NCI-H69 (cell line): ENCODE measurements at regions not wholly inside any gene's neighbourhood (a gene's known extent, or its start where the extent isn't known, plus 50 kb on each side); places are given as distances from the start of the nearest gene placed in this dataset.

Experiments
- DNase-seq: peaks from one replicate; lab custom pipeline; 2025; lab: John Stamatoyannopoulos, UW

DNA sequence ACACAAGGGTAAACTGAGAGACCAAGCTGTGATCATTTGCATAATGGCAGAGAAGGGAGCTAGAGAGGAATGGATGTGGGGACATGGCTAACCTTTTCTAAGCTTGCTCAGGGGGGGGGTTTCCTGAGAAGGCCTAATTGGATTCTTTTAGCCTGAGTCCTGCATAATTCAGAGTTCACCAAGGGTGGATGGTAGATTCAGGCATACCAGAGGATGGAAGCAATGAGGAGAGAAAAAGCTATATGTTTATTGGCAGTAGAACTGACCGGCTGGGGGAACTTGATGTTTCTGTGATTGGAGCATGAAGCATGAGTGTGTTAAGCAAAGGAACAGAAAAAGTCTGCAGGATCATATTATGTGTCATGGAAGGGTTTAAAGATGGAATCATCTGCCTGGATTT lies 65.9 kb upstream of the KLF12 start:
- DNase-seq, result no peak

DNA sequence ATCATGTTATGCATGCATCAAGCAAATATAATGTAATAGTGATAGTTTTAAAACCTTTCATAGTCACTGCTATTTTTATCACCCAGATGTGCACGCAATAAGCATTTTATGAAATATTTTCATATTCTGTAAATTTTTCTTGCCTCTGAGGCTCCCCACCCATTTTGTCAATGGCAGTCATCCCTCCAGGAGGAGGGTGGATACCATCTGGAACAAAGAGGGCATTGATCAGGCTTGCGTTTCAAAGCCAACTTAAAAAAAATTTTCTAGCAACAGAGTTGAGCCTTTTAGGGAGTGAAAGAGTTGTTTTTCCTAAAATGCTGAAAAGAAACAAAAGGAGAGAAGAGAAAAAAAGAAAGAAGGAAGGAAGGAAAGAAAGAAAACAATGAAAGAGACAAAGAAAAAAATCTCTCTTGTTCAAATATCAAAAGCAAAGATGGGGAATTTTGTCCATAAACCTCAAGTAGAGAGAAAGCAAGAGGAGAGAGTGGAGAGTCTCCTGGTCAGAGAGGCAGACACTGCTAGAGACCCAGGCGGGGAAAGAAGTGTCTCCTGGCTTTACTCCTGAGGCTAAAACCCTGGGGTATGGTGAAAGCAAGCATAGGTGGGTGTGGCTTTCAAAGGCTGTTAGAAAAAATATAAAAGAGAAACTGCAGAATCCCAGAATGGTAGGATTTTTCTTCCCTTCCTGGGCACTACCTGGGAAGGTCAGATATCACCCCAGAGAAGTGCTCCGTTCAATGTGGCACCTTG lies 63.6 kb upstream of the KLF12 start:
- DNase-seq, result no peak

DNA sequence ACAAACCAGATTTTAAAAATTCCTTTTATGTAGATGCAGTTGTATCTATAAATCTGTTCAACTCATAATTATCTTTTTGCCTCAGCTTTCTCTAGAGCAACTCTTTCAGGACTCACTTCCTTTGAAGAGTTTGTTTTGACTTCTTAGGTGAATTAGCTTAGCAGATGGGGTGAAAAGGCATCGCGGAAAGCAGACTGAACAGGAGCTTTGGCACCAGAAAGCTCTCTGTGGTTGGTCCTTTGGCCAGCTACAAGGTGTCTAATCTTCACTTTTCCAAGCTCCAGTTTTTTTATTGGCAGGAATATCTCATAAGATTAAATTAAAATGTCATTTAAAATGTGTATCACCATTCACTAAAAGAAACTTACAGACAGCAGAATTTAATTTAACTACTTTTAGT lies 60.6 kb upstream of the KLF12 start:
- peak; percentile 3 for DNase-seq

DNA sequence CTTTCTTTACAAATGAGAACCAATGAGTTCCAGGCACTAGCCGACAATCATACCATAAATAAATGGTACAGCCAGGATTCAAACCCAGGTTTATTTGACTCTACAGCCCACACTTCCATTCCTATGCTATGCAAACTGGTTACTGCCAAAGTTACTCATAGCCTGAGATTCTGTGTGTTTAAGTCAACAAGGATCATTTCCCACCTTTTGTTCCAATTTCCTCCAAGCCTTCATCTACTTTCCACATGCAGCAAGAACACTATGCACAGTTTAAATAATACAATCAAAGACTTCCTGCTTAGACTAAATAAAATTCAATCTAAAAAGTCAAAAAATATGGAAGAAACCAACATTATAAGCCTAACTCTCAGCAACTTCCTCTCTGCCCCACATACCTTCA lies 59.2 kb upstream of the KLF12 start:
- DNase-seq, result no peak

DNA sequence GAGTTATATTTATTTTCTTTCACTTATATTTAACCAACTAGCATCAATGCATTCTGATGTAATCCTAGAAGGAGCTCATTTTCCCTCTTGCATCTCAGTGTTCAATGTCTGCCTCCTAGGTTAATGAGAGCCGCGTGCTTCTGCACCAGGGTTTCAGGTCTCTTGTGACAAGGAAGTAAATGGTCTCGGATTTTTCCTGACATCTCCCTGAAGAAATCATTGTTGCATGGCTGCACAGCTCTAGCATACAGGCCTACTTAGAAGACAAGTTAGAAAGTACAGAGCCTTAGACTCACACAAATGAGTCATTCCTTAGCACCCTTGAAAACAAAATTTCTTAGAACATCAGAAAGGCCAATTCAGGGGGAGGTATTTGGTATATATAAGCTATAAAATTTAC lies 57.2 kb upstream of the KLF12 start:
- DNase-seq, result no peak

DNA sequence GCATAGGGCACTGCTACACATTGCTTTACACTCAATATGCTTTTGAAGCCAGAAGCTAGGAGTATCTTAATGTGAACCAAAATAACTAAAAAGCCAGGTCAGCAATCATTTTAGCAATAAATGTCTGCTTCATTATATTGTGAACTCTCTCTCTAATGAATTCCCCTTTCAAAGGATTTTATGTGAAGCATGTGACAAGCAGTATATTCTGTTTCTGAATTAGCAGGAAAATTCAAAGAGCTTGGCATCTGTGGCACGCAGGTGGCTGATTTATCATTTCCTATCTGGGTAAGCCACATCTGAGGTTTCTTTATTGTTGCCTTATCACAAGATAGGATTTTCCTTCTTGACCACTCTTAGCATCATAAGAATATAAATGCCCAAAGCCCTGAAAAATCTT lies 56.8 kb upstream of the KLF12 start:
- DNase-seq, result no peak

DNA sequence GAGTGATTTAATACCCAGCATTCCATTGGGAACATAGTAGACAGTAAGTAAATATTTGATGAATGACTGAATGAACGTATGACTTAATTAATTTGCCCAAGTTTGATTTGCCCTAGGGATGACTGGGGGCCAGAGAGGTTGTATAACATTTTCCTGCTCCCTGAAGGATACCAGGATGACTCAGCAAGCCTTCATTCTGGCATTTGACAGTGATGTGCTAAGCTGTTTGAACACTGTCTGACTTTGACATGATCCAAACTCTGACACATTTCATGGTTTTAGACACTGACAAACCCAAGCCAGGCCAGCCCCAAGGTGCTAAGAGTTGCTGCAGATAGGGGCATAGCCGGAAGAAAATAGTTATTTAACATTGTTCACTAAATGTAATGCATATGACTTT lies 53.4 kb upstream of the KLF12 start:
- peak; percentile 7 for DNase-seq

DNA sequence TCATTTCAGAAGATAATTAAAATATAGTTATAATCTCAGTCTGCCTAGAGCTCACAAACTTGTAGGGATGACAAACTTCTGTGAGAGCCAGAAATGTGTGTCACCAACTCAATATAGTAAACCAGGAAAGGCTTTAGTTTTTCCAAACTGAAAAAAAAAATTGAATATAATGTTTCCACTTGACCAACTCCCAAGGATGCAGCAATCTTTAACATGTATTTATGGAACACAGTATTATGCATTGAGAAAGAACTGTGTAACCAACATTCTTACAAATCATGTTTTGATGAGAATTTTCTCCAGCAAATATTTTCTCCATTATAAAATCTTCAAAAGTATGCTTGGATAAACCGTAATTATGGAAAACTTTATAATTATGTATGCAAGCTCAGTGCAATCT lies 50.1 kb upstream of the KLF12 start:
- no peak for DNase-seq
